Large intestine (tissue), 3 donors: ENCODE measurements at regions not wholly inside any gene's neighbourhood (a gene's known extent, or its start where the extent isn't known, plus 50 kb on each side); places are given as distances from the start of the nearest gene placed in this dataset.

Experiments
- DNase-seq, 2 donors: peaks; one replicate each; pipeline versions ENCODE4 v3.0.0 to v3.0.0-alpha.2; 2013
- H3K27ac ChIP-seq: one replicate; pipeline ENCODE4 v1.5.1; 2013; ENCODE audit warnings: low read length
- H3K27me3 ChIP-seq: 2 replicates; pipeline ENCODE4 v1.6.1; 2013; ENCODE audit warnings: low read length; ENCODE audit not compliant: control insufficient read depth, insufficient read depth
- H3K36me3 ChIP-seq: 2 replicates; pipeline ENCODE4 v1.6.1; 2013; ENCODE audit warnings: low read length; ENCODE audit not compliant: control insufficient read depth, insufficient read depth
- H3K4me1 ChIP-seq: one replicate; pipeline ENCODE4 v1.6.1; 2013; ENCODE audit warnings: low read length; ENCODE audit not compliant: control insufficient read depth, insufficient read depth
- H3K4me3 ChIP-seq: one replicate; pipeline ENCODE4 v1.5.1; 2013; ENCODE audit warnings: low read length
- H3K9me3 ChIP-seq: one replicate; pipeline ENCODE4 v1.6.1; 2013; ENCODE audit warnings: mild to moderate bottlenecking, low read depth, low read length, moderate library complexity; ENCODE audit not compliant: control insufficient read depth
- WGBS: methylation state at CpG from one replicate; pipeline ENCODE4 v1.1.5; 2013; ENCODE audit warnings: low lambda C conversion rate; ENCODE audit not compliant: insufficient coverage; 5-methylcytosine and 5-hydroxymethylcytosine counted together

DNA sequence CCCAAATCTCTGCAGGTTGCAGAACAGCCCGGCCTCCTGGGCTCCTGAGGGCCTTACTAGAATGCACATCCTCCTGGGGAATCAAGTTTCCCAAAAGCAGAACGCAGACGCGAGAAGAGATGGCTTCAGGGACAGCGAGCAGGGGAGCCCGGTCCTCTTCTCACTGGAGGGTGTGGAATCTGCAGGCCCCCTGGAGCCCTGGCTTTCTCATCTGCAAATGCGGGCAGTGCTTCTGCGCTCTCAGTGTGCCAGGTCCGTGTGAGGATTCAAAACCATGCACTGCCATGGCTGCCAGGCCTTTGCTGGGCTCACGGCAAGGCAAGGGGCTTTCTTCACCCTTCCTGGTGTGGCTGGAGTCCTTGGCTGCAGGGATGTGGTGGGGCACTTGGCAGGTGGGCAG, 330.9 kb upstream of the MKI67 start:
- Histone ChIP-seq H3K27me3 (peaks cover 2% of the 10 kb centered on the region), H3K4me1 (no peaks in the 10 kb centered on the region), H3K27ac (no peak overlapping the region), H3K9me3 (no peaks in the 10 kb centered on the region), H3K36me3 (no peaks in the 10 kb centered on the region), H3K4me3 (no peak overlapping the region)
- WGBS = no CpG with 5 or more reads among the region's 10 CpGs
- no peak for DNase-seq

DNA sequence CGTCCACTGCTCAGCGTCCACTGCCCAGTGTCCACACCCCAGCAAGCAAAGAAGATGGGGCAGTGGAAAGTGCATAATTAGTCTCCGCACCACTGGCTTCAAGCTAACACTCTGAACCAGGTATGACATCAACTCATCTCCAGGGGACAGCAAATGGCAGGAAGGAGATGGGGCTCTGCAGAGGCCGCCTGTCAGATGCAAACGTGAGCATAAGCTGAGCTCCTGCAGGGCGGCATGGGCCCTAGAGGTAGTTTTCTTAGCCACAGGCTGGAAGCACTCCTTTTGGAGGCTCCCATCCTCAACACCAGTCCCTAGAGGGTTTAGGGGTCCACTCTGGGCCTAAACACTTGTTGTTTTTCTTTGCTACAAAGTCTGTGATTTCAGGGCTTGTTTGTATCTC, 335.8 kb upstream of the MKI67 start:
- H3K36me3 ChIP-seq = no peaks in the 10 kb centered on the region
- H3K27ac ChIP-seq = no peak overlapping the region
- H3K9me3 ChIP-seq = peaks cover 3% of the 10 kb centered on the region
- no peak for DNase-seq
- H3K4me3 ChIP-seq = no peak overlapping the region
- no CpG with 5 or more reads among the region's 6 CpGs for WGBS
- H3K4me1 ChIP-seq = no peaks in the 10 kb centered on the region
- H3K27me3 ChIP-seq = peaks cover 4% of the 10 kb centered on the region

DNA sequence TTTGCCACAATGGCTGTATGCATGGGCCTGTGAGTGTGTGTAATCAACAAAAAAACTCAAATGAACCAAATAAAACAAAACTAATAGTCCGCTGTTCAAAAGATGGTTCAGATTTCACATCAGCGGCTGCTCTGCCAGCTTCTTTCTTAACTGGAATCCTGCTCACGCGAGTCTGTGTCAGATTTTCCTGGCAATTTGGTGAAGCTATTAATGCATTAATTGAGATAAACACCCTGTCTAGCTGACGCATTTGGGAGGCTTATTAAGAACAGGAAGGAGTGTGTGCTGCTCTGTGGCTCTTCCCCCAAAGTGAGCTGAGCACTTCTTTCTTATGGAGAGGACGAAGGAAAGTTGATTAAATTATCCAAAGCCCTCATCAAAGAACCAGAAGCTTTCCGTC, 336.6 kb upstream of the MKI67 start:
- 73% methylated on average over 3 of the region's 7 CpGs for WGBS
- H3K9me3 ChIP-seq = peaks cover 3% of the 10 kb centered on the region
- peaks cover 4% of the 10 kb centered on the region for H3K27me3 ChIP-seq
- no peak overlapping the region for H3K4me3 ChIP-seq
- no peak for DNase-seq
- H3K27ac ChIP-seq = no peak overlapping the region
- no peaks in the 10 kb centered on the region for H3K36me3 ChIP-seq
- H3K4me1 ChIP-seq = no peaks in the 10 kb centered on the region

DNA sequence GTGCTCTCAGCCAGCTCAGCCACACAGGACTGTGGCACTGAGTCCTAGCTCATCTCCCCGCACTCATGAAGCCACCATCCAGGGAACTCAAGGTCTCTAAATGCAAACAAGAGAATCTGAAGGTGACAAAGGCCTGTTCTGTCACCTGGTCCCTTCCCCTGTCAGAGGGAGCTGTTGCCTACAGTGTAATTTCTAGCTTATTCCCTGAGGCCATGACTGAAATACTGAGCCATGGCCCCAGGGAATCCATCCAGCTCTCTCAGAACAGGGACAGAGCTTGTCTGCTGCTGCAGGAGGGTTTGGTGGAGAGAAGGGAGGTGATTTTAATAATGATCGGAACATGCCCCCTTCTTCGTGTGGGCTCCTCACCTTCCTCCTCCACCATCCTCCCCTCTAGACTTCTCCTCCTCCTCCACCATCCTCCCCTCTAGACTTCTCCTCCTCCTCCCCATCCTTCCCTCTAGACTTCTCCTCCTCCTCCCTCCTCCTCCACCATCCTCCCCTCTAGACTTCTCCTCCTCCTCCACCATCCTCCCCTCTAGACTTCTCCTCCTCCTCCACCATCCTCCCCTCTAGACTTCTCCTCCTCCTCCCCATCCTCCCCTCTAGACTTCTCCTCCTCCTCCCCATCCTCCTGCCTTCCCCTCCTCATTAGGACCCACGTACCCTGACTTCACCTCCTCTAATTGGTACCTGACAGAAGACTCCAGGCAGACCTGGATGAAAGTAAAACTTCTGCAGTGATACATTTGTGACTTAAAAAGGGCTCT, 338.0 kb upstream of the MKI67 start:
- DNase-seq = peak in 1 of 2 donors; percentile 59
- H3K4me3 ChIP-seq = no peak overlapping the region
- H3K27me3 ChIP-seq = peaks cover 4% of the 10 kb centered on the region
- no CpG with 5 or more reads among the region's 4 CpGs for WGBS
- no peaks in the 10 kb centered on the region for H3K4me1 ChIP-seq
- H3K36me3 ChIP-seq = no peaks in the 10 kb centered on the region
- no peak overlapping the region for H3K27ac ChIP-seq
- peaks cover 3% of the 10 kb centered on the region for H3K9me3 ChIP-seq

DNA sequence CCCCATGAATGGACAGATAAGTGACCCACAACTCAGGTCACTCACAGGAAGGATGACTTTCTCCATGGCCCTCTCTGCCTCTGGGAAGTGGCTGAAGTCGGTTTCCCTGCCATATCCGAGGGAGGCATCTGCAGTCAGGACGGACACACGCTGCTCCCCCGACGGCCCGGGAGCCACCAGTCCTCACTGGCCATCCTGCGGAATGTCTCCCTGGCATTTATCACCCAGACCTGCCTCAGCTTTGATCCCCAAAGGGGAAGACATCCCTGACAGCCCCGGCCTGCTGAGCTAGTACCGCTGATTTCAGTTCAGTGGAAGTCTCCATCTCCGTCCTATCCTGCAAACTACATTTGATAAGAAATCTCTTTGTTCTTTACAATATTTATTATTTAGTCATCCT, 339.5 kb upstream of the MKI67 start:
- WGBS = no CpG with 5 or more reads among the region's 11 CpGs
- Histone ChIP-seq H3K4me3 (no peak overlapping the region), H3K36me3 (no peaks in the 10 kb centered on the region), H3K4me1 (no peaks in the 10 kb centered on the region), H3K27me3 (peaks cover 4% of the 10 kb centered on the region), H3K9me3 (peaks cover 3% of the 10 kb centered on the region), H3K27ac (no peak overlapping the region)
- DNase-seq = no peak

DNA sequence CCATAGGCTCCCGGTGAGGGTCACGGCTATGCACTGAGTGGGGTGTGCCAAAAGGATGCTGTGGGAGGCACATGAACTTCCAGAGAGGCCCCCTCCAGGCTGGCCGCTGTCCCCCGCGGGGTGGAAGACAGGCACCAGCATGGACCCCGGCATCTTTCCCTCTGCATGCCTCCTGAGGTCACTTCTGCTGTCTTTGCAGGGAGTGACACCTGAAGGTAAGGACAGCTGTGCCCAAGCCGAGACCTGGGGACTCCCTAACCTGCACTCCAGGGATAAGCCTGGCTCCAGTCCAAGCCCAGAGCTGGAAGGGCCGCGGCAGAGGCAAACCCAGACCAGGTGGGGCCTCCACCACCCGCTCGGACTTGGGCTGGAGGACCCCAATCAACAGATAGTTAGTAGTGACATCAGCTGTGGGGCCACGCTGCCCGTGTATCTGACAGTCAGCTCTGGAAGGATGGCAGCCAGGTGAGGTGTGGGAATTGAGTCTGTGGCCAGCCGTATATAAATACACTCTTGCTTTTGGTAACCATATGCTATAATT, 340.7 kb upstream of the MKI67 start:
- no peak for DNase-seq
- WGBS = no CpG with 5 or more reads among the region's 14 CpGs
- peaks cover 3% of the 10 kb centered on the region for H3K9me3 ChIP-seq

DNA sequence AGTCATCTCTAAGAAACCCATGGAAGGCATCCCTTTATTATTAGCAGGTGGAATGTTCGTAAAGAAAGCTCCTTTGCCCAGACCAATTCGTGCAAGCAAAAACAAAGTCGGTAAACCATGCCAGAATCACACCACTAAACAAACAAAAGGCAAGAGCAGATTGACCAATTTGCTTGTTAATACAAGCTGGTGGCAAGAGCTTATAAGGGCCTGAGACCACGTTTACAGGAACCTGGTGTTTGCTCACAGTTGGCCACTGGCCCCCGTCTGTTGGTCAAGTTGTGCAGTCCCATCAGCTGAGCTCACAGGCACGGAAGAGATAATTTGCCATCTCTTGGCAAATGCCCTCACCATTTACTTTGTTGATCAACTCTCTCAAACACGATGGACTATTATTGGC, 342.2 kb upstream of the MKI67 start:
- no peaks in the 10 kb centered on the region for H3K36me3 ChIP-seq
- H3K27me3 ChIP-seq = peaks cover 4% of the 10 kb centered on the region
- peaks cover 3% of the 10 kb centered on the region for H3K9me3 ChIP-seq
- no peak overlapping the region for H3K4me3 ChIP-seq
- H3K4me1 ChIP-seq = no peaks in the 10 kb centered on the region
- H3K27ac ChIP-seq = no peak overlapping the region
- no peak for DNase-seq
- no CpG with 5 or more reads among the region's 7 CpGs for WGBS

More for the DNA sequence above, 340.7 kb upstream of the MKI67 start:
- H3K36me3 ChIP-seq = no peaks in the 10 kb centered on the region
- no peaks in the 10 kb centered on the region for H3K4me1 ChIP-seq
- no peak overlapping the region for H3K27ac ChIP-seq
- no peak overlapping the region for H3K4me3 ChIP-seq
- peaks cover 4% of the 10 kb centered on the region for H3K27me3 ChIP-seq

DNA sequence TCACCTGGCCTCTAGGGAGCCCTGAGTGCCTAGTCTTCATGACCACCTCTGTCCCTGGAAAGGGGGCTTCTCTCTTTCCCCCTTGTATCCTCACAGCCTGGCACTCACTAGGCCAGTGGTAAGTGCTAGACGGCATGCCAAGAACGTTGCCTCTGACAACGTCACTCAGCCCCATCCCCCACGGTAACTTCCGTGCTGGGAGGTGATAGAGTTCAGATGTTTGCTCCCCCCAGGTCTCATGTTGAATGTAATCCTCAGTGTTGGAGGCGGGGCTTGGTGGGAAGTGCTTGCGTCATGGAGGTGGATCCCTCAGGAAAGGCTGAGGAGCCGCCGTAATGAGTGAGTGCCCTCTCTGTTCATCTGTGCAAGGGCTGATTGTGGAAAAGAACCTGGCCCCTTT, 343.3 kb upstream of the MKI67 start:
- H3K27me3 ChIP-seq = no peaks in the 10 kb centered on the region
- DNase-seq = no peak
- H3K9me3 ChIP-seq = peaks cover under 1% of the 10 kb centered on the region
- no peak overlapping the region for H3K4me3 ChIP-seq
- WGBS = no CpG with 5 or more reads among the region's 9 CpGs
- no peaks in the 10 kb centered on the region for H3K36me3 ChIP-seq
- no peaks in the 10 kb centered on the region for H3K4me1 ChIP-seq
- H3K27ac ChIP-seq = no peak overlapping the region

DNA sequence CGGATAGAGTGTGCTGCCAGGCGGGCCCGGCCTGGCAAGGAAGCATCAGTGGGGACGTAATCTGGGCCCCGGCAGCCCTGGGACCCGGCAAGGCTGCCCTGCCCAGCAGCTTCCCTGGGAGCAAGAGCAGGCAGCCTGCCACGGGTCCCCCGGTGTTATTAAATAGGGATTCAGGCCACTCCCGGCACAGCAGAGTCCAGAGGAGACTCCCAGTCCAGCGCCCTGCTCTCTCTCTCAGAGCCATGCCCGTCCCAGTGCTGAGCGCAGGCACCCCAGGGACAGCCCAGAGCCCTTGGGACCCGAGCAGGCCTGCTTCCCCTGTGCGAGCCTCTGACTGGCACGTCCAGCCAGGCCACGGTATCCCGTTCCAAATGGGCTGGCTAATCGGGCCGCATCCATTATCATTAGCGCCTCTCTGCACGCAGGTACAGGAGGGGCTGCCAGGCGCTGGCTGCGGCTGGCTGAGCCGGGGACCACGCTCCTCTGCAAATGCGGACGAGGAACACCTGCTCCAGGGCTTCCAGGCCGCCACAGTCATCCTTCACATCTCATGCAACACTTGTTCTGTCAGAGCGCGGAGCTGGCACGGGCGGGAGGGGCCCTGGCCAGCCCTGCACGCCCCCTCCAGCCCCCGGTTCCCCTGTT, 344.2 kb upstream of the MKI67 start:
- DNase-seq = no peak
- H3K27me3 ChIP-seq = no peaks in the 10 kb centered on the region
- no CpG with 5 or more reads among the region's 34 CpGs for WGBS
- no peak overlapping the region for H3K27ac ChIP-seq
- no peaks in the 10 kb centered on the region for H3K4me1 ChIP-seq
- no peak overlapping the region for H3K4me3 ChIP-seq
- H3K9me3 ChIP-seq = no peaks in the 10 kb centered on the region
- H3K36me3 ChIP-seq = no peaks in the 10 kb centered on the region

DNA sequence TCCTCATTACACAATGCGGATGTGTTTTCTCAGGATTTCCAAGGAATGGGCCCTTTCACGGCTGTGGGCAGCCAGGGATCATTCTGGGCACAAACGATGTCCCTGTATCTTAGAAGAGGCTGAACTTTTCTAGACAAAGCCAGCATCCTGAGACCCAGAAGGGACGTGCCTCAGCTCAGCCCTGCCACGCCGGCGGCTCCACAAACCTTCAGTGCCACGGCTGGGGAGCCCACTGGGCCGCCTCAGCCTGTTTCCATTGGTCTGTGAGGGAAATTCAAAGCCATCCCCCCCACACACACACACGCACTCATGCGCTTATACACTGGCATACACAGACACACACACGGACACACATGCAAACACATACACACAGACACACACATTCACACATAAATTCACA, 344.9 kb upstream of the MKI67 start:
- Histone ChIP-seq H3K36me3 (no peaks in the 10 kb centered on the region), H3K27me3 (no peaks in the 10 kb centered on the region), H3K4me1 (no peaks in the 10 kb centered on the region), H3K9me3 (no peaks in the 10 kb centered on the region), H3K27ac (no peak overlapping the region), H3K4me3 (no peak overlapping the region)
- WGBS = no CpG with 5 or more reads among the region's 12 CpGs
- no peak for DNase-seq
